GM21447 (cell line): ENCODE measurements at regions not wholly inside any gene's neighbourhood (a gene's known extent, or its start where the extent isn't known, plus 50 kb on each side); places are given as distances from the start of the nearest gene placed in this dataset.
"Not testable (repeated sequence)": the region's sequence is repeated elsewhere in the genome, so short reads cannot be mapped to it uniquely, and the experiment has no call there.

Experiments
- ATAC-seq: cut with Tn5 transposase; IDR thresholded peaks from one replicate; pipeline ENCODE4 v1.9.1; 2021; ENCODE audit not compliant: unreplicated experiment

GRCh38 chr4:58075724-58076123 is 965.5 kb upstream of the IGFBP7 start:
- no peak for ATAC-seq

DNA sequence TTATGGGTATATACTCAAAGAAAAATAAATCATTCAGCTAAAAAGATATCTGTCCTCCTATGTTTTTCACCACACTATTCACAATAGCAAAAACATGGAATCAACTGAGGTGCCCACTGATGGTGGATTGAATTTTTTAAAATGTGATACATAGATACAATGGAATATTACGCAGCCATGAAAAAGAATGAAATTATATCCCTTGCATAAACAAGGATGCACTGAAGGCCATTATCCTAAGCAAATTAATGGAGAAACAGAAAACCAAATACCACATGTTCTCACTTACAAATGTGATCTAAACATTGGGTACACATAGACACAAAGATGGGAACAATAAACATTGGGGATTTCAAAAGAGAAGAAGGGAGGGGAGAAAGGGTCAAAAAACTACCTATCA is 964.2 kb upstream of the IGFBP7 start:
- ATAC-seq = no peak

DNA sequence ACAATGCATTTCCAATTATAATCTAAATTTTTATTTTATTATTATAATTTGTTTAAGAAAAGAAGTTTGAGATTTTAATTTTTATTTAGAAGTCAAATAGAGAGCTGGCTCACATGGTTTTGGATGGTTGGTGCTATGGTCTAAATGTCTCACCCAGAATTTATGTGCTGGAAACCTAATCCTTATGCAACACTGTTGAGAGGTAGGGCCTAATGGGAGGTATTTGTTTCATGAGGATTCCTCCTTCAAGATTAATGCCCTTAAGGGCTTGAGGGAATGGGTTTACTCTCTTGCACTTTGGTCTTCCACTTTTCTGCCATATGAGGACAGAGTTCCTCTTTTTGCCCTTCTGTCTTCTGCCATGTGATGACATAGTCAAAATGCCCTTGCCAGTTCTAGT is 960.5 kb upstream of the IGFBP7 start:
- ATAC-seq = no peak

DNA sequence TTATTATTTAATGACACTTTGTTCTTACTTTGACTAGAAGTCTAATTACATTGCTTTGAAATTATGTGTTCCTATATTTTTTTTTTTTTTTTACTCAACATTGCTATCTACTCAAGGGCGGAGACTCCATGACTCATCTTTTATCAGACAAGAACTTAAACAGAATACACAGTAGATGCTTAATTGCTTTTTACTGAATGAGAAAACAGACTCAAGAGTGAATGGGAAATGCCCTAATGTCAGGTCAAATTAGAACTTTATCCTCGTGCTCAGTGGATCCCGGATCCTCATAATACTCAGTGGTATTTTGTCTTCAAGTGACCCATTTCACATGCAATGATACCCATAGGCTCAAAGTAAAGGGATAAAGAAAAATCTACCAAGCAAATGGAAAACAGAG is 954.5 kb upstream of the IGFBP7 start:
- no peak for ATAC-seq

DNA sequence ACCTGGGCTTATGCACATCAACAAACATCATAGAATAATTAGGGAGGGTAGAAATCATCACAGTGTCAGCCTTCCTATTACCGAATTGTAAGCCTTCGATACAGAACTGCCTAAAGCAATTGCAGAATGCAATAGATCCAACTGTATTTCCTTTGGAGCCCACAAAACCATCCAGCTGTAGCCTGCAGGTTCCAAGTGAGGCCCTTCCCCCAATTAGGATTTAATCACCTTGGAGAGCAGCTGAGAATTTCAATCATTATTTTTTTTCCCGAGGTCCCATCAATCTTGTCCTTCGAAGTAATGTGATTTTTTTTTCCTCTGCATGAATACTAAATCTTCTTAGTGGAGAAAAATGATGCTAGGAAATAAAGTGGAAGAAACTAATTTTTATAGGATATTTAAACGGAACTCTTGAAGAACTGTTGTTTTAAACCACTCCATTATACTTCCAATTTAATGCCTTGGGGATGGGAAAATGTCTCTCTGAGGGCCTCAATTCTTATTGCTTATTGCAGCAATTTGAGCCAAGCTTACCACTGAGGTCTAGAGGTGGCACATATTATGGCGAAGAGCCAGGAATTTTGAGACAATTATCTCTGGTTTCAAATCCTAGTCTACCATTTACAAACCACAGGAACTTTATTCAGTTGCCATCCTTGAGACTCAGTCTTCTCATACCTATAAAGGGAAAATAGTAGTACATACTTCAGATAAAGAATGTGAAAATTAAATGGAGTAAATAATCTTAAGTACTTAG is 953.4 kb upstream of the IGFBP7 start:
- ATAC-seq = no peak

DNA sequence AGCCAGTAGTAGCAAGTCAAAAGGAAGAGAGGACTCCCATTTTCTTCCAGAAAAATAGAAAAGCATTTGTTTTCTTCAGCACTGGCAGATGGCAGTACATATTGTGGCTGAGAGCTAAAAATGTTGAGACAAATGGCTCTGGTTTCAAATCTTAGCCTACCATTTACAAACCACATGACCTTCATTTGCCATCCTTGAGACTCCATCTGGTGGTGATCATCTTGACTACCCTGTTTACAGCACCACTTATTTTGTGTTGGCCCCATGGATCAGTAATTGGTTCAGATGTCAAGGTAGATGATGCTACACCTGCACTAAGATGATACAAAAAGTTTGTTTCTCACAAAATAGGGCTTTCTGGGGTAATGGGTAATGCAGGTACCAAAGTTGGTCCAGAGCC is 951.8 kb upstream of the IGFBP7 start:
- no peak for ATAC-seq

- ATAC-seq = no peak
Observed at GRCh38 chr4:58050439-58050838, 940.3 kb upstream of the IGFBP7 start.

DNA sequence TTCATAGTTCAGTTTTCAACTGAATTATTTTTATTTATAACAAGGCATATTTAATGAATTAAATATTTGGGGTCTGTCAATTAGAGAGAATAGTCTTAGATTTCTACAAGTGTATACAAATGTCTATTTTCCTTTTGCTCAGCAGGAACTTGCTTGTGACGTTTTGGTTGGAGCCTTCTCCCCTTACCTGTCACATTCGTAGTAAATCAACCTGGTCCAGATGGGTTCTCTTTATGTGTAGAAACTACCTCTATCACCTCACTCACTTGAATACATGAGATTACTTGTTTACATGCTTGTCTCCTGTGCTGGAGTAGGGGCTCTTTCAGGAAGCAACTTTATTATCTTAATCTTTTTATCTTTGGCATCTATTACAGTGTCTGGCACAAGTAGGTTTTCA is 938.3 kb upstream of the IGFBP7 start:
- no peak for ATAC-seq

GRCh38 chr4:58042176-58042575 is 932.0 kb upstream of the IGFBP7 start:
- no peak for ATAC-seq

DNA sequence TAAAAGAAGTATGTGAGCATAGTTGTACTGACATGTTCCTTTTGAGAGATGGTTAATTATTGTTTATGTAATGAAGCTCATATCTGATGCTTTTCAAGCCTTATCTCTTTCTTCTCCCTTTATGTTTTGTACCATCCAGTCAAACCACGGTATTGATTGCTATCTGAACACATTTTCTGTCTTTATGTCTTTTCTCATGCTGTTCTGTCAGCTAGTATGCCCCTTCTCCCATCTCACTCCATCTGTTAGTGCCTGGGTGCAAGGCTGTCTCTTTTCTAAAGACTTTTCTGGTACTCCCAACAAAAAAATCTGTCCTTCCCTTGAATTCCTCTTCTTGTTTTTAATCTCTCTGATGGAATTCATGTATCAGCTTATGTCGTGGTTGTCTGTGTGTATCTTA is 883.8 kb upstream of the IGFBP7 start:
- ATAC-seq = no peak

DNA sequence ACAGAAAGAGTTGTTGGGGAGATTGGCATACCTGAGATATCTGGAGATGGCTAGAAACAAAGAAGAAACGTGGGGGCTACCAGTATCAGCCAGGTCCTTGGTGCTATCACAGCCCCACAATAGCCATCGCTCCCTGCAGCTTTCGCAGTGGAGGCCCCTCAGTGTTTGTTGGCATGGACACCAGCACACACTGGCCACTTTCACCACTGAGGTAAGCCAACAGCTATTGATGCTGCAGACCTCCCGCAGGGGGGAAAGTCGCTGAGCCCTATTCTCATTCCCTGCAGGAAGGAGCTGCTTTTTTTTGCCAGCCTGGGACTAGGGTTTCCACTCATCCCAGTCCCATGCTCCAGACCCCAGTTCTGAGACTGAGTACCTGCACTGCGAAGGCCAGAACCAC is 879.2 kb upstream of the IGFBP7 start:
- ATAC-seq = no peak

GRCh38 chr4:57985161-57985560 is 875.0 kb upstream of the IGFBP7 start:
- ATAC-seq = no peak

GRCh38 chr4:57981123-57981522 is 870.9 kb upstream of the IGFBP7 start:
- ATAC-seq = no peak

- no peak for ATAC-seq
Observed at GRCh38 chr4:57974821-57975220, 864.6 kb upstream of the IGFBP7 start.

- no peak for ATAC-seq
Observed at GRCh38 chr4:57973819-57974218, 863.6 kb upstream of the IGFBP7 start.

- ATAC-seq = no peak
Observed at GRCh38 chr4:57971261-57971660, 861.1 kb upstream of the IGFBP7 start.

DNA sequence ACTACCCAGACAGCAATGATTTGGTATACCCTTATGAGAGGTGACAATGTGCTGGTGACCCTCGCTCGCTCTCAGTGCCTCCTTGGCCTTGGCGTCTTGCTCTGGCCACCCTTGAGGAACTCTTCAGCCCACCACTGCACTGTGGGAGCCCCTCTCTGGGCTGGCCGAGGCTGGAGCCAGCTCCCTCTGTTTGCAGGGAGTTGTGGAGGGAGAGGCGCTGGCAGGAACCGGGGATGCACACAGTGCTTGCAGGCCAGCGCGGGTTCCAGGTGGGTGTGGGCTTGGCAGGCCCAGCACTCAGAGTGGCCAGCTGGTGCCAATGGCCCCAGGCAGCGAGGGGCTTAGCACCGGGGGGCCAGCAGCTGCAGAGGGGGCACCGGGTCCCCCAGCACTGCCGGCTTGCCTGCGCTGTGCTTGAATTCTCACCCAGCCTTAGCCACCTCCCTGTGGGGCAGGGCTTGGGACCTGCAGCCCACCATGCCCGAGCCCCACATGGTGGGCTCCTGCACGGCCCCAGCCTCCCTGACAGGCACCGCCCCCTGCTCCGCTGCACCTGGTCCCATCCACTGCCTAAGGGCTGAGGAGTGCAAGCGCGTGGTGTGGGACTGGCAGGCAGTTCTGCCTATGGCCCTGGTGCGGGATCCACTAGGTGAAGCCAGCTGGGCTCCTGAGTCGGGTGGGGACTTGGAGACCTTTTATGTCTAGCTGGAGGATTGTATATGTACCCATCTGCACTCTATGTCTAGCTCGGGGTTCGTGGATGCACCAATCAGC is 857.0 kb upstream of the IGFBP7 start:
- no peak for ATAC-seq

DNA sequence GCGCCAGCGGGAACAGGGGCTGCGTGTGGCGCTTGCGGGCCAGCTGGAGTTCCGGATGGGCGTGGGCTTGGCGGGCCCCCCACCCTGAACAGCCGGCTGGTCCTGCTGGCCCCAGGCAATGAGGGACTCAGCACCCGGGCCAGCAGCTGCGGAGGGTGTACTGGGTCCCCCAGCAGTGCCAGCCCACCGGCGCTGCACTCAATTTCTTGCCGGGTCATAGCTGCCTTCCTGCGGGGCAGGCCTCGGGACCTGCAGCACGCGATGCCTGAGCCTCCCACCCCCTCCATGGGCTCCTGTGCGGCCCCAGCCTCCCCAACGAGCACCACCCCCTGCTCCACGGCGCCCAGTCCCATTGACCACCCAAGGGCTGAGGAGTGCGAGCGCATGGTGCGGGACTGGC is 855.2 kb upstream of the IGFBP7 start:
- not testable (repeated sequence) for ATAC-seq

DNA sequence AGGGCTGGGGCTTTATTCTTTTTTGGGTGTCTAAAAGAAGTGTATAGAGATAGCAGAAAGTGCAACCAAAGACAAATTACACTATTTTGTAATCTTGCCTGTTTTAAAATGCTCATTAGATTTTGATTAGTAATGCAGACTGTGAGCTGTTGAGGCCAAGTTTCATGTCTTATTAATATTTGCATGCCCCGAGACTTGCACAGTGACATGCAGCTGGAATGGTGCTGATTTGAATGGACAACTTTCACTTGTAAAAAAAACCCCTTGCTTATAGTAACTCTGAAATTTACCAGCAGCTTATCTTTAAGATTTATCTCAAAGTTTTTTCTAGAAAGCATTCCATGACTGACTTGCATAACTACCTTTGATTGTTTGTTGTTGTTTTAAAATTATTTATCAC is 835.1 kb upstream of the IGFBP7 start:
- ATAC-seq = no peak

GRCh38 chr4:57943682-57944081 is 833.5 kb upstream of the IGFBP7 start:
- ATAC-seq = no peak

DNA sequence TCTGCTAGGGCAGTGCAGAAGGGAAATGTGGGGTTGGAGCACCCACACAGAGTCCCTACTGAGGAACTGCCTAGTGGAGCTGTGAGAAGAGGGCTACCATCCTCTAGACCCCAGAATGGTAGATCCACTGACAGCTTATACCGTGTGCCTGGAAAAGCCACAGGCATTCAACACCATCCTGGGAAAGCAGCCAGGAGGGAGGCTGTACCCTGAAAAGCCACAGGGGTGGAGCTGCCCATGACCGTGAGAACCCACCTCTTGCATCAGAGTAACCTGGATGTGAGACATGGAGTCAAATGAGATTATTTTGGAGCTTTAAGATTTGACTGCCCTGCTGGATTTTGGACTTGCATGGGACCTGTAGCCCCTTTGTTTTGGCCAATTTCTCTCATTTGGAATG is 827.1 kb upstream of the IGFBP7 start:
- ATAC-seq = not testable (repeated sequence)

- ATAC-seq = no peak
Observed at GRCh38 chr4:57926311-57926710, 816.1 kb upstream of the IGFBP7 start.

GRCh38 chr4:57924951-57925350 is 814.8 kb upstream of the IGFBP7 start:
- ATAC-seq = no peak
